ENCODE measurements at regions not wholly inside any gene's neighbourhood (a gene's known extent, or its start where the extent isn't known, plus 50 kb on each side); places are given as distances from the start of the nearest gene placed in this dataset.
A peak's percentile ranks its signal among the peaks of the same experiment; 100 is the strongest.

DNA sequence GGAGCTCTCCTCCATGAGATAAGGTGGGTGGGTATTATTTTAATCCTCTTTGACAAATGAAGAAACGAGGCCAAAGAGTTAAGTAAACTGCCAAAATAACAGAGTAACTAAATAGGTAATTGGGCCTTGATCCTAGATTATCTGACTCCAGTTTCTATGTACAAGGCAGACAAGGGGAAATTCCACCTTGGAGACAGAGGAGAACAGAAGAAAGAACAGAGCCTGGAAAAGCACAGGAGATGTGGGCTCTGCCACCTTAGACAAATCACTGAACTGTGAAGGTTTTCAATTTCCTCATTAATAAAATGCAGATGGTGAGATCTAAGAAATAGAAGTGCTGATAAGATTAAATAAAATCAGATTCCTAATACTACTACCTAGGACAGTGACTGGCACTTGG lies 310.2 kb upstream of the TLE3 start:
- DNase-seq: no peak

DNA sequence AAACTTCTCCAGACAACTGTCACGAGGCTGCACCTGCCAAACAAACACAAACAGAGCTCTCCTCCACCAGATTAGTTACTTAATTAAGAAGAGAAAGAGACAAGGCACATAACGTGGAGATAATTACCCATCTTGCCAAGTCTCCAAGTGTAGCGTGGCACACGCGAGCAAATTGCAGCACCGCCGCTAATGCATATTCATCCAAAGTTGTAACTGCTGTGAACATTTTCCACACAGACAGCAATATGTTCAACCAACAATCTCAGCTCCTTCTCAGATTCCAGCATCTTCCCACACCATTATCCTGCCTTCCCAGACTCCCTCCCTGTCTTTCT lies 309.6 kb upstream of the TLE3 start:
- DNase-seq: peak in 2 of 56 donors; percentile 1 to 14

DNA sequence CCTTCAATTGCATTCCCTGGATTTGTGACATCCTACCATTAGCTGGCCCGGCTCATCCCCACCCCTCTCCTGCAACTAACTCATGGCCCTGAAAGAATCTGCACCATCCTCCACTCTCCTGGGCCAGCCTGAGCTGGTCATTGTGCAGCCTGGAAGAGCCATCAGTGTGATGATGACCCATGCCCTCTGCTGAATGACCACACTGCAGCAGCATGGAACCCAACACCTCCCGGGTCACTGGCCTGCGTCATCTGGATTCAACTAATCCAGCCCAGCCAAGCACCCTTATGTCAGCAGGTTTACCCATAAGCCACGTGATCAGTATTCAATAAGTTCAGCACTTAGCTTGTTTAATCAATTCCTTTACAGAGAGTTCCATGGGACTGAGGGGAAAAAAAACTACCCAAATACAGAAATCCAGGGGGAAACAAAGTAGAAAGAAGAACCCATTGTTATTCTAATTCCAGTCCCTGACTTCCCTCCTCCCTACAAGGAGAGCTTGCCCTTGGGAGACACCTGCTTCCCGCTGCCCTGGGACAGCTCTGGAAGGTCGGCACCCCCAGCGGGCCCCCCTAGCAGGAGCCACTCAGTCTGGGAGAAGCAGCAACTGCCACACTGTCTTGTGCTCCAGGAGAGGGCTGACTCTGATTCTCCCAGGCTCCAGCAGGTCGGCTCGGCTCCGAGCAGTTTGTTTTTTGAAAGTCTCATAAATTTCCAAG lies 309.1 kb upstream of the TLE3 start:
- DNase-seq: no peak

DNA sequence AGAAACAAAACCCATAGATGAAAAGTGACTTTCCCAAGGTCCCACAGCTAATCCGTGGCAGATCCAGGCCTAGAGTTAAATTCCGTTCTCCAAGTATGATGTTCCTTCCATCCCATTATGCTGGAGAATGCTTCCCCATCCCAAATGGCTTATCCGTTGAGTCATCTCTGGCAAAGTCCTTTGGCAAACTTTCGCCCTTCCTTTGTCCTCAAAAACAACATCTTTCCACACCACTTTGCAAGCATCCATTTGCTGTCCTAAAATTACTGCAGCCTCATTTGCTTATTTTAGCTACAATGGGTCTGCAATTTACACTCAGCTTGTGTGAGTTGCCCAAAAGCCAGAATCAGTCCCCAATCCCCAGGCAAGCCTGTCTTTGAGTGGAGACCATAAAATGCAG lies 304.0 kb upstream of the TLE3 start:
- DNase-seq: no peak

DNA sequence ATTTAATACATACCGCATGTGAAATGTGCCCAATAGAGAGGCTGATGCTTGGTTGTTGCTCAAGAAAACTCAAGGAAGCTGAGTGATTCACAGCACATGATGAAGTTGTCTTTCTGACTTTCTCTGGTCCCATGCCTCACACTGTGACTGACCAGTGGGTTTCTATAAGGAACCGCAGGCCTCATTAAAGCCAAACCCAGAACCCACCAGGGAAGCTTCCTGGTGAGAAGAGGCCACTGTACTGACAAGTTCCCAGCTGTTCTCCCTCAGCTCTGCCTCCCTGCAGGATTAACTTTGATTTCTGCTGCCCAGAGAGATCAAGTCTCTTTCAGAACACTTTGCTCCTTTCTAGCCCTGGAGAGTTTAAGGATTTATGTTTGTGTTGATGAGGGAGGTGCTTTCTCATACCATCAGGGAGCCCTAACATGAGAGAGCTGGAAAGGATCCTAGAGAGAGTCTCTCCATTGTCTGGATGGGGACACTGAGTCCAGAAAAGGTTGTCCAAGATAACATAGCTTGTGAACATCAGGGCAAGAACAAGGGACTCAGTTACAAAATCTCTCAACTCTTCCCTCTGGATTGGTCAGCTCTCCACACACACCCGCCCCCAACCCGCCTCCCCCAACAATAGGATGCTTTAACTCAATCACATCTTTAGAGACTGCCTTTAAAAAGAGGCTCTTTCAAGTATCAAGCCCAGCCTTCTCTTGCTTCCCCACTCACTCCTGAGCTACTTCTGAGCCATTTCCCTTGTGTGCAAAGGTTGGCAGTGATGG lies 303.2 kb upstream of the TLE3 start:
- no peak for DNase-seq

DNA sequence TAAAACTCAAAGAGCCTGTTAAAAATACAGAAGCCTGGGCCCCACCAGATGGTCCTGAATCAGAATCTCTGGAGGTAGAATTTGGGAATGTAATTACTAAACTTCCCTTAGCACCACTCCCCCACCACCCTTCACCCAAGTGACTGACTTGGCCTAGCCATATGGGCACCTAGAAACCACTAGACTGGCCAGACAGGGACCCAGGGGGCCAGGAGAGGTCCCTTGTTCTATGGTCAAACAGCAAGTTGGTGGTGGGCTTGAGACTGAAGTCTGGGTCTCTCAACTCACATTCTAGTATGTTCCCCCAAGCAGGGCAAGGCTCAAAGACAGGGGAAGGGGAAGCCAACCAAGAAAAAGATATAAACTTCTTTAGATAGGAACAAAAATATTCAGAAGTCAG lies 301.5 kb upstream of the TLE3 start:
- no peak for DNase-seq

DNA sequence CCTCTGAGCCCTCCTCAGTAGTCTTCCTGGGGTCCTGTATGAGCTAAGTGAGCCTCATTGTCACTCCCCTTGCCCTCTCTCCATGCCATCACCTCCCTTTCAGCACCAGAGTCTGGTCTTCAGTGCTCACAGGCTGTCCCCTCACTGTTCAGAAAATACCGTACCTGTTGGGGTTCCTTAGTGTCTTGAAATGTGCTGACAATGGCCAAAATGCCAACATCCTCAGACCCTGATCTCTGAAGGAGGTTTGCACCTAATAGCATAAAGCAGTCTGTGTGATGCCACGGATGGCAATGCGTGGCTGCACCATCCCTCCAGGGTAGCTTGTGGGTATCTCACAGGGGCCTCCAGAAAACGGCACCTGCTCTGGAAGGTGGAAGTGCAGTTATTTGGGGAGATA lies 301.0 kb upstream of the TLE3 start:
- DNase-seq: no peak

DNA sequence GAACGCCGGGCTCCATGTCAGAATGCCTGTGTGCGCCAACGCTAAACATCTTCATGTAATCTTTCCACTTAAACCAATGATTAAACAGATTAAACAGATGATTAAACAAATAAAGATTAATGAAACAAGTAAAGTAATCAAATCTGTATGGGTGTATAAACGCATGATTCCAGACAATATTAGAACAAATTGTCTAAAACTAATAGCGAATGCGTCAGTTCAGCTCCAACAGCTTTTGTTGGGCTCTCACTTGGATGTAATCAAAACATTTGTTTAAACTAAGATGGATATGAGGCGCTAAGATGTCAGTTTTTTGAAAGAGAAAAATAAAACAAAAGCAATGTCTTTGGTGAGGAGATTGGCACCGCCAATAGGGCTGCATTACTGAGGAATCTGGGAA lies 299.1 kb upstream of the TLE3 start:
- DNase-seq: no peak

DNA sequence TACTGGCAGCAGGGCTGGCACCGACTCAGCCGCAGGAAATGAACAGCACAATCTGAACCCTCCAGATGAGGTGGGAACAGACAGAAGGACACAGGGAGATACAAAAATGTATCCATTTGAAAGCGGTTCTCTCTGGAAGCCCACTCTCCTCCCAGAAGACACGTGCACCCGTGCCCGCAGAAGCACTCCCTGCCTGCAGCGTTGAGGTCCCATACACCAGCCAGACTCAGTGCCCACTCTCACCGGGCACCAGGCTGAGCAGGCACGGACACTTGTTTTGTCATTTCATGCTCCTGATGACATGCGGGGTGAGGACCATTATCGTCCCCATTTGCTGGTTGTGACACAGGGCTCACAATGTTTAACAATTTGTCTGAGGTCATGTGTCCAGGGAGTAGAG lies 297.4 kb upstream of the TLE3 start:
- DNase-seq: no peak

DNA sequence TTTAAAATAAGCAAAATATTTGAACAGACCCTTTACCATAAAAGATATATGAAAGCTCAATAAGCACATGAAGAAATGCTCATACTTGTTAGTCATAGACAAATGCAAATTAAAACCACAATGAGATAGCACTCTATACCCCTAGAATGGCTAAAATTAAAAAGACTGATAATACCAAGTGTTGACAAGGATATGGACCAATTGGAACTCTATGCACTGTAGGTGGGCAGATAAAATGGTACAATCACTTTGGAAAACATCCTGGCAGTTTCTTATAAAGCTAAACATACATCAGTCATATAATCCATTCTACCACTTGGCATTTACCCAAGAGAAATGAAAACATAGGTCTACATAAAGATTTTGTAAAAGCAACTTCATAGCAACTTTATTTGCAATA lies 293.0 kb upstream of the TLE3 start:
- DNase-seq: no peak

DNA sequence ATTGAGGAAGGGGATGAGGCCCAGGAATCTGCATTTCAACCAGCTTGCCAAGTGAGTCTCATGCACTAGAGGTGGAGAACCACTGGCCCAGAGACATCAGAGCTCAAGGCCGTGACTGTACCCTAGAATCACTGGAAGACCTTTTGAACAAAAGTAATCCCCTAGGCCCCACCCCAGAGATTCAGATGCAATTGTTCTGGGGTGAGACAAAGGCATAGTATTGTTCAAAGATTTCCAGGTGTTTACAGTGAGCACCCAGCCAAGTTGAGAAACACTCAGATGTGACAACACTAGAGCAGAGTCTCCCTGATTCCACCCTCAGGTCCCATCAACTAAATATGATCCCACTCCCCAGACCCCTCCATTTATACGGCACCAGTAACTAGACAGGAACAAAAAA lies 290.3 kb upstream of the TLE3 start:
- no peak for DNase-seq

DNA sequence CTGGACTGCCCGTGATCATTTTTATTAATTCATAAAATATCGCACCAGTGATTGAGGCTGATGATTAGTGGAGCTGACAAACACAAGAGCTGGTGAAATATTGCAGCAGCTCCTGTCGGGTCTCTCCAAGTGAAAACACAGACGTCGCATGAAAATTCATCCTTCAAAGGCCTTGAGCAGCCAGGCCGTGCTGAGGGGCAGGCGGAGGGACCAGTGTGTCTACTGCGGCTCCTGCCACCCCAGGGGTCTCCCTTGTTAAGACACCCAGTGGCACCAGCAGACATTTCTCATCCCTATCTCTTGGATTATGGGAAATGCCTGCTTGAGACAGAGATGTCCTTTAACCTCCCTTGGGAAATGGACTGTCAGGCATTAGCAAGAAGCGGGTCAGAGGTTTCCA lies 289.4 kb upstream of the TLE3 start:
- DNase-seq: no peak

DNA sequence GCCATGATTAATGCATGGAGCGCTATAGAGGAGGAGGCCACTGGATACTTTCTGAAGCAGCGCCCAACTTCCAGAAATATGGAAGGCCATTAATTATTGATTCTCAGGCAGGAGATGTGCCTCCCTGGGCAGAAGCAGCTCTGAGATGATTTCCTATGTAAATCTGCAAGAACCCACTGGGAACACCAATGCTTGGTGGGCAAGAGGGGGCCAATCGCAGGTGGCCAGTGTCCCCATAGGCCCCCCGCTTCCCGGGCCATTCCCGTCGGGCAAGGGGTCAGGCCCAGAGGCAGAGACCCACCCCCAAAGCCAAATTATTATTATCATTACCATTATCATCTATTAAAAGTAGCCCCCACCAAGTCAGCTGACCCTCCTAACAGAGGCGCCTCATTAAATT lies 288.0 kb upstream of the TLE3 start:
- no peak for DNase-seq

DNA sequence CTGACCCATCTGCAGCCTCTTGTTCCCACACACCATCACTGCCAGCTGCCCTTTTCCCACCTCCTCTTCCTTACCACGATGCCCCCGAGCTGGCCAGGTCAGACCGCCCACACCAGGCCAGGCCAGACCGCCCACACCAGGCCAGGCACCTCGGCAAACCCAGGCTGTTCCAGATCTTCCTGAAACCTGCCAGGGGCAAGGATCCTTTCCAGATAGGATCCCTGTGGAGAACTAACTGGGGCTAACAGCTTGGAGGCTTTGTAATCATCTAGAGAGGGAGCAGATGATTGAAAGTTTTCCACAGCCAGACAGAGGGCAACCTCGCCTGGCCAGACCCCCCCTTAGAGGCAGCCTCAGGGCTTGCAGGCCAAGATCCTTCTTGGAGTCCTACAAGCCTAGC lies 287.3 kb upstream of the TLE3 start:
- DNase-seq: no peak

DNA sequence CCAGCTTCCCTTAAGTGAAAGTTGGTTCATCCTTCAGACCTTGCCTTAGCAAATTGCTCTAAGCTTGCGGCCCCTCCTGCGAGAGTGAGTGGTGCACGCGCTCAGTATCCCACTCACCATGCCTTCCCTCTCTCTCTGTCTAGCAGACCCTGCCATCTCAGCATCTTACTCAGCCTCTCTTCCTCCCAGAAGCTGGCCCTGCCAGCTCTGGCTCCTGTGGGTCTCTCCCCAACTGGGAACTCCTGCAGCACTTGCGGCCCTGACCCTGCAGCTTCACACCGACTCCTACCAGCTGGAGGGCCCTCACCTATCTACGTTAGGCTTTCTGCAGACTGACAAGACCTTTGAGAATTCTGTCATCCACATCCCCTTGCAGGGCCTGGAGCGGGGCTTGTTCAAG lies 286.1 kb upstream of the TLE3 start:
- DNase-seq: no peak

DNA sequence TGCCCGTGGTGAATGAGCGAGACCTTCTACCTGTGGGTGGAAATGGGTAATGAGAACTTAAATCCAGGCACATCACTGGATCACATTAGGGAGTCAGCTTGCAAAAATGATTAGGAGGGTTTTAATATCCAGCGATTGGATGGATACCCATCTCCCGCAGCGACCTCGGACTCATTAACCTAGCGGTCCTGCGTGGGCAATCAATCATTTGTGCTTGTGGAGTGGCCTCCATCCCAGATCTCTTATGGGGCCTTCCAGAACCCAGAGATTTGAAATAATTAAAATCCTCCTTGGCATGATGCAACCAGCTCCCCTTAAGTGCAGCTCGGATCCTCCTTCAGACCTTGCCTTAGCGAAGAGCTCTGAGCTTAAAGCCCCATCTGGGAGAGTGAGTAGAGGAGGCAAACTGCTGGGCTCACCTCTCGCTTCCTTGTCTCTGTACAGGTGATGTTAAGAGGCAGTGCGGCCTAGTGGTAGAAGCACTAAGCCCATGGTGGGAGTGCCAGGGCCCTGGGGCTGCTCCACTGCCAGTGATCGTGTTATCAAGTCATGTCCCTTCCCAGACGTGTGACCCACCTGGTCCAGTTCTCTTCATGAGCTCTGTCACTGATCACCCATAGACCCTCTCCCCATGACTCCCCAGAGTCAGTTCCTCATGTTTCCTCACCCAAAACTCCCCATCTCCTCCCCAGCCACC lies 285.2 kb upstream of the TLE3 start:
- no peak for DNase-seq

DNA sequence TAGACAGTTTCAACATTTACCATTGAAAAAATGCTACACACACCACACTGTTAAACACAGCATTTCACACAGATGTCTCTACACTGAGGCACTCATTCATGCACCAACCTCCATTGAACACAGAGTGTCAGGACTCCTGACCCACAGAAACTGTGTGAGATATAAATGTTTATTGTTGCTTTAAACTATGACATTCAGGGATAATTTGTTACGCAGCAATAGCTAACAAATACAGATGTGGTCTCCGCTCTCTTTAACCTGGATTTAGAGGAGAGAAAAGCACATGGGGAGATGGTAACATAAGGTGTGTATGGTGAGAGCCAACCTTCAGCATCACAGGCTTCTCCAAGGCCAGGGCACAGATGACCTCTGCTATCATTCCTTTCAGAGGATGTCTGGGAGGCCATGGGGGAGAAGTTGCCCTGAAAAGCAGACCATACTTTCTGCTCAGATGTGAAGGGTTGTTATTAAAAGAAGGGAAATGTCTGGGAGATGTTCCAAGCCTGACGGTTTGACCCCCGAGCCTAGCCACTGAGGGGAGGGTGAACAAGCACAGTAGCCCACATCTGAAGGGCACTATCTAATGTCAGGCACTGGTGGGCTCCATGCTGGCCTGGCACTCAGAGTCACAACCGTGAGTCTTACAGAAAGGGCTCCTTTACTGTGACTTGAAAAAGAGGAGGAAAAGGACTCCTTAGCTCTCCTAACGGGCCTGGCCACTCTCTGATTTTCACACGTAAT lies 284.5 kb upstream of the TLE3 start:
- DNase-seq: no peak

DNA sequence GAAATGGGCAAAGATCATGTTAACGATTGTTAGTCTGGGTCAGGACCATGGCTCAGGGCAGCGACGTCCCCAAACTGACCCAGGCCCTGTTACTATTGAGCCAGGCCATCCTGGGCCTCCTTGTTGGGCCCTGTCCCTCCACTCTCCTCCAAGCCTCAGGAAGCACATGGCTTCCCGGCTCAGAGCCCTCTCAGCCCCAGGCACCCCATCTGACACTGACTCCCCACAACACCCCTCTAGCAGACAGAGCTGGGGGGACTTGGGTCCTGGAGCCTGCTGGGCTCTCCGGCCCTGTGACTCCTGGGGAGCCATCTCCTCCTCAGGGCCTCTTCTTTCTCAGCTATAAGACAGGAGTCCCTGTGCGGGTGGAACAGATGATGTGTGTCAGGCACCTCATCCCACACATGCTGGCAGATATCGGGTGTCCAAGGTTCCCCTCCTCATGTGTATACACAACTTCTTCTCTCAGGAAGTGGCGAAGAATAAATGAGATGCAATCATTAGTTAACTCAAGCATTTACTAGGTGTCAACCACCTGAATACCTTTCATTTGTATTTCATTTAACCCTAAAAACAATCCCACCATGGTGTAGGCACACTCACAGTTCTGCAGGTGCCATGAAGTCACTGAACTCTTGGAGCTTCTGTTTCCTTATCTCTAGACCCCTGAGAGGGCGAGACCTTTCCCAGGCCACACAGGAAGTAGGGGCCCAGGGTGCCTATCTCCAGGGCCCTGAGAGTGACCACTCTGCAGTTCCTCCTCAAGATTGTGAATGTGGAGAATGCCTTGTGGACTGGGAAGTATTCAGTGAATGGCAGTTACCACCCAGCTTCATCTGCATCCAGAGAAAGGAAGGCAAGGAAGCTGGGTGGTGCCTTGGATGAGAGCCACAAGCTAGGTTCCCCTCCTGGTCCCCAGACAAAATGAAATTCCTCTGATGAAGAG lies 282.5 kb upstream of the TLE3 start:
- DNase-seq: no peak

DNA sequence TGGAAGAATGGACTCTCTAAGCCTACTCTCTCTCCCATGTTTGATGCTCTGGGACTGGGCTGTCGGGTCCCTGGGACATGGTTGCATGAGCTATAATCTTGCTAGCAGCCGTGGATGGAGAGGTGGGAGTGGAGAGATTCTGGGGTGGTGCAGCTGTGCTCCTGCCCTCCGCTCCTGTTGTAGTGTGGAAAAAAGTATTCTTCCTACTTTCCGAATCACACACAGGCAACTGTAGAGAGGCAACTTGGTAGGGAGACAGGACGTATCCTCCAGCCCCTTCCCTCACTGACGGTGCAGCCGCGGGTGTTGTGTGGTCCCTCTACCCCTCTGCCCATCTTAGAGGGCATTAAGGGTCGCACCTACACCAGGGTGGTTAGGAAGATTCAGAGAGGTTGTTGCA lies 281.4 kb upstream of the TLE3 start:
- no peak for DNase-seq

DNA sequence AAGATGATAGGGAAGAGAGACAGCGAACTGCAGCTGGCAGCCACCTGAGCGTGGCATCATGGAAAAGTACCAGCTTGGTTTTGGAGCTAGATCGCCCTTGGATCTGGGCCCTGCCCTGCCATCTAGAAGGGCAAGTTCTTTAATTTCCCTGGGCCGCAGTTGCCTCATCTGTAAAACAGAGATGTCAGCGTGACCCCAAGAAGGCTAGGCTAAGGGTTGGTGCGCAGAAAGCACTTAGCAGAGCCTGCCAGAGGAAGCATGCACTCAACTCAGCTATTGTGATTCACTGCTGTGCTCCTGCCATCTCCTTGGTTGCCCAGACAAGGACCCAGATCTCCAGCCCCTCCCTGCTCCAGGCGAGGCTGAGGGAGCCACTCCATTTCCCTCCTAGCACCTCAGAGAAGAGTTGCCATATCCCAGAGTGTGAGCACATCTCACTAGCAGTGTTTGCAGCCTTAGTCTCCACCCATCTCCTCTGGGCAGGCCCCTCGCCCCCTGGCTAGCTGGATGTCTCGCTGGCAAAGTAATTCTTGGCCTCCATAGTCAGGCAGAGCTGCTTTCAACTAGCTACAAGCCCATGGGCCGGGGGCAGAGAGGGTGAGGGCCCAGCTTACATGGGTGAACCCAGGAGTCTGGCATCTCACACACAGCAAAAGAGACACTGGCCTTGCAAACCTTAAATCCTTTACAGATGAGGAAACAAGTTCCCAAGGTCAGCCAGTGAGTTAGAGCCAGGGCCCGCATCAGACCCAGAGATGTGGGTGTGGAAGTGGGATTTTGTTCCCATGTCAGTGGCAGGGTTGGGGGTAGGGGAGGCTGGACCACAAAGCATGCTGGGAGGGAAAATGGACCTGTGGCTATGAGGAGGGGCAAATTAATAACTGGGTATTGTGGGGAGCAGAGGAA lies 280.7 kb upstream of the TLE3 start:
- DNase-seq: no peak

All from amygdala (tissue), 56 donors.